Right kidney (tissue), 1 donor: ENCODE measurements at regions not wholly inside any gene's neighbourhood (a gene's known extent, or its start where the extent isn't known, plus 50 kb on each side); places are given as distances from the start of the nearest gene placed in this dataset.
"Not testable (repeated sequence)": the region's sequence is repeated elsewhere in the genome, so short reads cannot be mapped to it uniquely, and the experiment has no call there.

Source experiments
- DNase-seq: peaks from one replicate; pipeline ENCODE4 v3.0.0-alpha.2; 2016

- DNase-seq = no peak
These were observed 328.9 kb downstream of the PAPSS1 start for GRCh38 chr4:107391009-107391629.

GRCh38 chr4:107389965-107390364, 330.1 kb downstream of the PAPSS1 start:
- no peak for DNase-seq

- DNase-seq = no peak
These were observed 331.2 kb downstream of the PAPSS1 start for GRCh38 chr4:107388736-107389274.

GRCh38 chr4:107380836-107381438, 339.1 kb downstream of the PAPSS1 start:
- no peak for DNase-seq

GRCh38 chr4:107380190-107380589, 339.8 kb downstream of the PAPSS1 start:
- DNase-seq = no peak

GRCh38 chr4:107379054-107379869, 340.8 kb downstream of the PAPSS1 start:
- DNase-seq = no peak

- DNase-seq = no peak
These were observed 340.2 kb upstream of the DKK2 start for GRCh38 chr4:107376293-107376692.

GRCh38 chr4:107366900-107367299, 330.8 kb upstream of the DKK2 start:
- no peak for DNase-seq

- DNase-seq = no peak
These were observed 330.1 kb upstream of the DKK2 start for GRCh38 chr4:107366016-107366735.

GRCh38 chr4:107363125-107363524, 327.0 kb upstream of the DKK2 start:
- no peak for DNase-seq

- DNase-seq = no peak
These were observed 323.1 kb upstream of the DKK2 start for GRCh38 chr4:107359208-107359607.

GRCh38 chr4:107354304-107354703, 318.2 kb upstream of the DKK2 start:
- DNase-seq = not testable (repeated sequence)

- no peak for DNase-seq
These were observed 315.1 kb upstream of the DKK2 start for GRCh38 chr4:107351196-107351595.

- no peak for DNase-seq
These were observed 313.6 kb upstream of the DKK2 start for GRCh38 chr4:107349732-107350131.

GRCh38 chr4:107349266-107349665, 313.2 kb upstream of the DKK2 start:
- no peak for DNase-seq

GRCh38 chr4:107348188-107349050, 312.3 kb upstream of the DKK2 start:
- no peak for DNase-seq

GRCh38 chr4:107333518-107333917, 297.4 kb upstream of the DKK2 start:
- DNase-seq = no peak

- DNase-seq = not testable (repeated sequence)
These were observed 296.5 kb upstream of the DKK2 start for GRCh38 chr4:107332656-107333055.

- DNase-seq = no peak
These were observed 294.8 kb upstream of the DKK2 start for GRCh38 chr4:107330916-107331315.

GRCh38 chr4:107319386-107319785, 283.3 kb upstream of the DKK2 start:
- no peak for DNase-seq

GRCh38 chr4:107318078-107318477, 282.0 kb upstream of the DKK2 start:
- DNase-seq = no peak

- DNase-seq = no peak
These were observed 281.5 kb upstream of the DKK2 start for GRCh38 chr4:107317611-107318010.
